H9 (cell line): ENCODE measurements at regions not wholly inside any gene's neighbourhood (a gene's known extent, or its start where the extent isn't known, plus 50 kb on each side); places are given as distances from the start of the nearest gene placed in this dataset.

ENCODE experiments used
- DNase-seq: peaks from one replicate; pipeline ENCODE4 v3.0.0-alpha.2; 2017
- H2AFZ ChIP-seq: one replicate; pipeline ENCODE4 v1.6.1; 2013; ENCODE audit warnings: mild to moderate bottlenecking, low read length, control low read depth, moderate library complexity
- H2AK5ac ChIP-seq: 2 replicates; pipeline ENCODE4 v1.6.1; 2013; ENCODE audit warnings: low read length, control low read depth, mixed read lengths; ENCODE audit not compliant: insufficient read length
- H2BK120ac ChIP-seq: one replicate; pipeline ENCODE4 v1.6.1; 2013; ENCODE audit warnings: low read depth, mild to moderate bottlenecking, low read length, control low read depth, inconsistent platforms; ENCODE audit not compliant: poor library complexity, severe bottlenecking
- H2BK12ac ChIP-seq: 2 replicates; pipeline ENCODE4 v1.6.1; 2013; ENCODE audit warnings: low read length, control low read depth, mixed read lengths, low read depth; ENCODE audit not compliant: insufficient read length
- H2BK15ac ChIP-seq: 2 replicates; pipeline ENCODE4 v1.6.1; 2013; ENCODE audit warnings: low read depth, low read length, control low read depth
- H2BK20ac ChIP-seq: one replicate; pipeline ENCODE4 v1.6.1; 2013; ENCODE audit warnings: low read depth, mild to moderate bottlenecking, low read length, control low read depth, inconsistent platforms; ENCODE audit not compliant: poor library complexity, severe bottlenecking
- H2BK5ac ChIP-seq: 2 replicates; pipeline ENCODE4 v1.6.1; 2013; ENCODE audit warnings: low read length, control low read depth, mixed read lengths; ENCODE audit not compliant: insufficient read length
- H3K14ac ChIP-seq: 2 replicates; pipeline ENCODE4 v1.6.1; 2013; ENCODE audit warnings: low read length, control low read depth; ENCODE audit not compliant: insufficient read depth
- H3K18ac ChIP-seq: 2 replicates; pipeline ENCODE4 v1.6.1; 2013; ENCODE audit warnings: low read depth, mild to moderate bottlenecking, mixed read lengths, low read length, control low read depth; ENCODE audit not compliant: insufficient read length
- H3K23ac ChIP-seq: 2 replicates; pipeline ENCODE4 v1.6.1; 2013; ENCODE audit warnings: low read length, control low read depth, mixed read lengths, low read depth; ENCODE audit not compliant: insufficient read length
- H3K23me2 ChIP-seq: 2 replicates; pipeline ENCODE4 v1.6.1; 2013; ENCODE audit warnings: low read depth, mild to moderate bottlenecking, mixed read lengths, low read length, control low read depth; ENCODE audit not compliant: insufficient read length, poor library complexity, severe bottlenecking
- H3K27ac ChIP-seq: 2 replicates; pipeline ENCODE4 v1.5.1; 2013; ENCODE audit warnings: low read length, control low read depth, mixed read lengths, low read depth; ENCODE audit not compliant: insufficient read length
- H3K27me3 ChIP-seq: 2 replicates; pipeline ENCODE4 v1.6.1; 2013; ENCODE audit warnings: low read length, control low read depth, inconsistent platforms; ENCODE audit not compliant: insufficient read depth
- H3K4ac ChIP-seq: 2 replicates; pipeline ENCODE4 v1.6.1; 2013; ENCODE audit warnings: low read depth, mild to moderate bottlenecking, control low read depth, inconsistent platforms, low read length, moderate library complexity
- H3K4me1 ChIP-seq: 2 replicates; pipeline ENCODE4 v1.6.1; 2013; ENCODE audit warnings: low read length, control low read depth, inconsistent platforms; ENCODE audit not compliant: insufficient read depth
- H3K4me2 ChIP-seq: 2 replicates; pipeline ENCODE4 v1.6.1; 2013; ENCODE audit warnings: low read length, control low read depth, mixed read lengths; ENCODE audit not compliant: insufficient read length, insufficient read depth
- H3K56ac ChIP-seq: 2 replicates; pipeline ENCODE4 v1.6.1; 2013; ENCODE audit warnings: low read depth, mild to moderate bottlenecking, mixed read lengths, low read length, control low read depth; ENCODE audit not compliant: insufficient read length
- H3K79me1 ChIP-seq: 2 replicates; pipeline ENCODE4 v1.6.1; 2013; ENCODE audit warnings: low read depth, mild to moderate bottlenecking, moderate library complexity, low read length, control low read depth, inconsistent platforms; ENCODE audit not compliant: insufficient read depth, poor library complexity, severe bottlenecking
- H3K79me2 ChIP-seq: 2 replicates; pipeline ENCODE4 v1.6.1; 2013; ENCODE audit warnings: low read length, control low read depth, inconsistent platforms; ENCODE audit not compliant: insufficient read depth
- H3K9ac ChIP-seq: 2 replicates; pipeline ENCODE4 v1.6.1; 2013; ENCODE audit warnings: low read length, control low read depth, mixed read lengths; ENCODE audit not compliant: insufficient read length; ENCODE audit errors: extremely low read depth
- H3K9me3 ChIP-seq: one replicate; pipeline ENCODE4 v1.6.1; 2013; ENCODE audit warnings: low read depth, low read length, inconsistent platforms; ENCODE audit not compliant: control insufficient read depth
- H3T11ph ChIP-seq: one replicate; pipeline ENCODE4 v1.6.1; 2013; ENCODE audit warnings: mild to moderate bottlenecking, low read length, control low read depth, inconsistent platforms
- H4K20me1 ChIP-seq: one replicate; pipeline ENCODE4 v1.6.1; 2013; ENCODE audit not compliant: control insufficient read depth, insufficient read length, insufficient read depth
- H4K5ac ChIP-seq: 2 replicates; pipeline ENCODE4 v1.6.1; 2013; ENCODE audit warnings: low read depth, mild to moderate bottlenecking, mixed read lengths, low read length, control low read depth; ENCODE audit not compliant: insufficient read length
- H4K8ac ChIP-seq: replicated peaks from 2 replicates; pipeline ENCODE4 v1.6.1; 2013; ENCODE audit warnings: low read length, control low read depth, mixed read lengths, low read depth; ENCODE audit not compliant: insufficient read length
- H4K91ac ChIP-seq: 2 replicates; pipeline ENCODE4 v1.6.1; 2013; ENCODE audit warnings: low read depth, mild to moderate bottlenecking, moderate library complexity, mixed read lengths, low read length, control low read depth; ENCODE audit not compliant: insufficient read length
- H3K27ac Mint-ChIP-seq, 3 experiments: 2 replicates in 2 of 3; 3 replicates in 1 of 3; pipeline ENCODE4 v1.8.0; 2020 to 2021; ENCODE audit warnings: mixed read lengths in 3 of 3, mild to moderate bottlenecking in 1 of 3, moderate library complexity in 1 of 3
- H3K27me3 Mint-ChIP-seq: 2 replicates; pipeline ENCODE4 v1.8.0; 2021; ENCODE audit warnings: low read depth, mild to moderate bottlenecking, moderate library complexity, mixed read lengths
- H3K36me3 Mint-ChIP-seq, 3 experiments: 2 replicates in 2 of 3; 3 replicates in 1 of 3; pipeline ENCODE4 v1.8.0; 2020 to 2021; ENCODE audit warnings: low read depth in 3 of 3, mixed read lengths in 3 of 3; ENCODE audit not compliant: insufficient read depth in 1 of 3
- H3K4me1 Mint-ChIP-seq, 2 experiments: 2 replicates each; pipeline ENCODE4 v1.8.0; 2020; ENCODE audit warnings: mixed read lengths in 2 of 2
- H3K4me3 Mint-ChIP-seq, 2 experiments: 2 replicates in 1 of 2; 3 replicates in 1 of 2; pipeline ENCODE4 v1.8.0; 2020 to 2021; ENCODE audit warnings: mild to moderate bottlenecking in 2 of 2, mixed read lengths in 2 of 2, moderate library complexity in 1 of 2
- H3K9me3 Mint-ChIP-seq, 2 experiments: 2 replicates in 1 of 2; 3 replicates in 1 of 2; pipeline ENCODE4 v1.8.0; 2020; ENCODE audit warnings: mild to moderate bottlenecking in 2 of 2, mixed read lengths in 2 of 2, moderate library complexity in 1 of 2
- WGBS: extraction: QIAGEN DNeasy Blood & Tissue Kit; methylation state at CpG from one replicate; pipeline ENCODE4 v1.1.7; 2013; ENCODE audit warnings: missing lambda C conversion rate, low lambda C conversion rate, mixed read lengths; ENCODE audit not compliant: insufficient read length; ENCODE audit errors: extremely low coverage; 5-methylcytosine and 5-hydroxymethylcytosine counted together
- TF ChIP-seq, protein P1 (sequence below): fragments of 200-600 bp; sonication (generic); conservative IDR thresholded peaks from 3 replicates; pipeline ENCODE4 v1.8.0; 2021; ENCODE audit warnings: antibody characterized with exemption, mild to moderate bottlenecking

DNA sequence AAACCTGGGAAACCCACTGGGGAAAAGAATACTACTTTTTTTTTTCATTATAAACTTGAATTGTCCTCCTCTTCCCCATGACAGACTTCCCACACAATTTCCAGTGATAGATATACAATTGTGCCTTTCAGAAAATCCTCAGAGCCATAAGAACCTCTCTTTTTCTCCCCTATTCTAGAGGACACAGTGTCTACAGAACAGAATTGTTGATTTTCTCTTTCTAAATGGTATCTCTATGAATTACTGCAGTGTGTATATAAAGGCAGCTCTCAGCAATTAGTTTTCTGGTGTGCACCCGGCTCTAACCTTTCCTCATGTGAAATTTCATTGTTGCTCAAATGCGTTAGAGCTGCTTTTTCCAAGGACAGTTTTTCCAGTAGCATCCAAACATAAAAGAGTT is 430.1 kb downstream of the TUSC7 start:
- H3K9ac ChIP-seq = no peak overlapping the region
- H3K18ac ChIP-seq = no peak overlapping the region
- H4K8ac ChIP-seq = no peak overlapping the region
- H4K20me1 ChIP-seq = no peaks in the 10 kb centered on the region
- Mint-ChIP-seq H3K27me3 (no peaks in the 10 kb centered on the region), H3K4me3 (no peak overlapping the region), H3K9me3 (peaks cover 0 to 3% of the 10 kb centered on the region in 2 experiments; a peak in 1 of 5 replicates), H3K4me1 (peaks cover 6 to 9% of the 10 kb centered on the region in 2 experiments), H3K36me3 (peaks cover 0 to 1% (median 0%) of the 10 kb centered on the region in 3 experiments; a peak in 1 of 7 replicates), H3K27ac (no peak overlapping the region)
- H3K4me1 ChIP-seq = no peaks in the 10 kb centered on the region
- H3K56ac ChIP-seq = no peak overlapping the region
- H2AFZ ChIP-seq = no peak overlapping the region
- H2AK5ac ChIP-seq = no peak overlapping the region
- DNase-seq = no peak
- no peaks in the 10 kb centered on the region for H3K23me2 ChIP-seq
- H3K9me3 ChIP-seq = no peaks in the 10 kb centered on the region
- H2BK15ac ChIP-seq = no peak overlapping the region
- H3K79me2 ChIP-seq = no peaks in the 10 kb centered on the region
- no peak overlapping the region for H3T11ph ChIP-seq
- H3K79me1 ChIP-seq = no peaks in the 10 kb centered on the region
- H3K23ac ChIP-seq = no peak overlapping the region
- TF ChIP-seq, protein P1, sequence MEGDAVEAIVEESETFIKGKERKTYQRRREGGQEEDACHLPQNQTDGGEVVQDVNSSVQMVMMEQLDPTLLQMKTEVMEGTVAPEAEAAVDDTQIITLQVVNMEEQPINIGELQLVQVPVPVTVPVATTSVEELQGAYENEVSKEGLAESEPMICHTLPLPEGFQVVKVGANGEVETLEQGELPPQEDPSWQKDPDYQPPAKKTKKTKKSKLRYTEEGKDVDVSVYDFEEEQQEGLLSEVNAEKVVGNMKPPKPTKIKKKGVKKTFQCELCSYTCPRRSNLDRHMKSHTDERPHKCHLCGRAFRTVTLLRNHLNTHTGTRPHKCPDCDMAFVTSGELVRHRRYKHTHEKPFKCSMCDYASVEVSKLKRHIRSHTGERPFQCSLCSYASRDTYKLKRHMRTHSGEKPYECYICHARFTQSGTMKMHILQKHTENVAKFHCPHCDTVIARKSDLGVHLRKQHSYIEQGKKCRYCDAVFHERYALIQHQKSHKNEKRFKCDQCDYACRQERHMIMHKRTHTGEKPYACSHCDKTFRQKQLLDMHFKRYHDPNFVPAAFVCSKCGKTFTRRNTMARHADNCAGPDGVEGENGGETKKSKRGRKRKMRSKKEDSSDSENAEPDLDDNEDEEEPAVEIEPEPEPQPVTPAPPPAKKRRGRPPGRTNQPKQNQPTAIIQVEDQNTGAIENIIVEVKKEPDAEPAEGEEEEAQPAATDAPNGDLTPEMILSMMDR = no peak
- H2BK12ac ChIP-seq = no peak overlapping the region
- no peak overlapping the region for H3K4me2 ChIP-seq
- no peak overlapping the region for H2BK5ac ChIP-seq
- WGBS = no CpG with 5 or more reads among the region's 2 CpGs
- H3K4ac ChIP-seq = no peak overlapping the region
- no peak overlapping the region for H3K27ac ChIP-seq
- H4K91ac ChIP-seq = no peak overlapping the region
- no peak overlapping the region for H2BK120ac ChIP-seq
- H3K14ac ChIP-seq = no peak overlapping the region
- no peak overlapping the region for H4K5ac ChIP-seq
- H2BK20ac ChIP-seq = no peak overlapping the region
- H3K27me3 ChIP-seq = no peaks in the 10 kb centered on the region
